A549 (cell line): ENCODE measurements at regions not wholly inside any gene's neighbourhood (a gene's known extent, or its start where the extent isn't known, plus 50 kb on each side); places are given as distances from the start of the nearest gene placed in this dataset.

Experiments used
- BHLHE40 ChIP-seq: IDR thresholded peaks from 2 replicates; pipeline ENCODE4 v1.6.1; 2012; ENCODE audit warnings: low read depth, low read length, inconsistent platforms
- CEBPB ChIP-seq, 2 experiments: fragments of >200 bp in 1 of 2; sonication (Bioruptor Twin) in 1 of 2; formaldehyde crosslinking in 1 of 2; IDR thresholded peaks; 2 replicates each; pipeline ENCODE4 v1.6.1; 2012 to 2016
- CTCF ChIP-seq: fragments of >200 bp; sonication (Bioruptor Twin); formaldehyde crosslinking; IDR thresholded peaks from 3 replicates; pipeline ENCODE4 v1.5.1; 2016
- EP300 ChIP-seq, 2 experiments: fragments of >200 bp; sonication (Bioruptor Twin); formaldehyde crosslinking; IDR thresholded peaks; 2 replicates in 1 of 2; 3 replicates in 1 of 2; pipeline ENCODE4 v1.6.1; 2016 to 2017
- HOXA7 ChIP-seq: fragments of 250-450 bp; sonication (Bioruptor Pico); IDR thresholded peaks from 2 replicates; pipeline ENCODE4 v1.5.0; 2020; ENCODE audit warnings: mild to moderate bottlenecking, moderate library complexity
- NFE2L2 ChIP-seq: fragments of 150-350 bp; conservative IDR thresholded peaks from 2 replicates; pipeline ENCODE4 v1.6.1; 2014; ENCODE audit warnings: low read length
- POLR2A ChIP-seq: IDR thresholded peaks from 2 replicates; pipeline ENCODE4 v1.6.1; 2012; ENCODE audit warnings: mild to moderate bottlenecking, low read length
- RAD21 ChIP-seq, 2 experiments: fragments of >200 bp in 1 of 2; sonication (Bioruptor Twin) in 1 of 2; formaldehyde crosslinking in 1 of 2; IDR thresholded peaks in 1 of 2; conservative IDR thresholded peaks in 1 of 2; 2 replicates in 1 of 2; 3 replicates in 1 of 2; pipeline ENCODE4 v1.6.1; 2012 to 2018; ENCODE audit warnings: inconsistent platforms in 1 of 2
- REST ChIP-seq: fragments of 200-600 bp; sonication (generic); IDR thresholded peaks from 2 replicates; pipeline ENCODE4 v1.6.1; 2016; ENCODE audit warnings: antibody characterized with exemption, mild to moderate bottlenecking, moderate library complexity
- RFX5 ChIP-seq: fragments of 450-650 bp; IDR thresholded peaks from 2 replicates; pipeline ENCODE4 v1.7.1; 2014; ENCODE audit warnings: antibody characterized with exemption, mild to moderate bottlenecking, moderate library complexity

- no peak for TF ChIP-seq REST
- no peak for TF ChIP-seq CTCF
- TF ChIP-seq POLR2A, result no peak
- TF ChIP-seq EP300 (IDR thresholded peaks at IDR 0.05), result no peak
- TF ChIP-seq RFX5, result no peak
- TF ChIP-seq BHLHE40, result no peak
- no peak for TF ChIP-seq HOXA7 (CRISPR knock-in tag)
- no peak for TF ChIP-seq RAD21 (conservative IDR thresholded peaks at IDR 0.05 in 1 of 2, IDR thresholded peaks at IDR 0.05 in 1 of 2)
- TF ChIP-seq NFE2L2, result no peak
- TF ChIP-seq CEBPB (IDR thresholded peaks at IDR 0.05), result no peak
Measured at GRCh38 chr13:54750521-54750920, 1721.9 kb downstream of the OLFM4 start.
